Neural cell (in vitro differentiated cells): ENCODE measurements at regions not wholly inside any gene's neighbourhood (a gene's known extent, or its start where the extent isn't known, plus 50 kb on each side); places are given as distances from the start of the nearest gene placed in this dataset.

Experiments used
- CTCF ChIP-seq: fragments of 450-650 bp; IDR thresholded peaks from 2 replicates; pipeline ENCODE4 v1.5.1; 2014; ENCODE audit warnings: antibody characterized with exemption, mild to moderate bottlenecking, moderate library complexity; ENCODE audit not compliant: poor library complexity, severe bottlenecking
- EP300 ChIP-seq: fragments of 450-650 bp; conservative IDR thresholded peaks from 2 replicates; pipeline ENCODE4 v1.6.1; 2014; ENCODE audit warnings: antibody characterized with exemption, mild to moderate bottlenecking, moderate library complexity; ENCODE audit not compliant: poor library complexity, severe bottlenecking
- EZH2 ChIP-seq: fragments of 200-600, 300-800 bp; shearing (Covaris generic), sonication (generic); IDR thresholded peaks from 2 replicates; pipeline ENCODE4 v1.6.1; 2014; ENCODE audit warnings: antibody characterized with exemption, low read length, borderline replicate concordance, mild to moderate bottlenecking; ENCODE audit not compliant: insufficient read depth, poor library complexity, severe bottlenecking
- POLR2AphosphoS5 ChIP-seq: IDR thresholded peaks from 2 replicates; pipeline ENCODE4 v1.6.1; 2012

GRCh38 chr7:46530081-46530750 is 609.1 kb upstream of the IGFBP3 start:
- TF ChIP-seq EP300: no peak
- no peak for TF ChIP-seq CTCF
- TF ChIP-seq POLR2AphosphoS5: no peak
- TF ChIP-seq EZH2: no peak
